GM12878 (cell line): ENCODE measurements at regions not wholly inside any gene's neighbourhood (a gene's known extent, or its start where the extent isn't known, plus 50 kb on each side); places are given as distances from the start of the nearest gene placed in this dataset.

ENCODE experiments used
- ATAC-seq: fragments of 200-7000 bp; cut with Tn5 transposase; 3 replicates; pipeline ENCODE4 v1.9.1; 2020; ENCODE audit warnings: mild to moderate bottlenecking, moderate library complexity
- BruUV-seq: library from RNA; stranded (reverse); fragments of 400-500 nt; replicated peaks from 2 replicates; lab custom pipeline; 2021; lab: Mats Ljungman, UMichigan
- CTCF ChIA-PET: fragments of 300-600 bp; sonication (Branson Sonifier 250); formaldehyde crosslinking; extraction: SDS; loops from one replicate; lab custom pipeline; 2021; ENCODE audit warnings: inconsistent platforms; lab: Yijun Ruan, JAX
- POLR2A ChIA-PET: fragments of 350-600 bp; formaldehyde crosslinking; extraction: SDS; loops from one replicate; lab custom pipeline; 2021; ENCODE audit warnings: inconsistent platforms; lab: Charles Lee
- RAD21 ChIA-PET: fragments of 300-600 bp; sonication (Branson Sonifier 250); formaldehyde crosslinking; loops from one replicate; lab custom pipeline; 2023; ENCODE audit warnings: antibody characterized with exemption; ENCODE audit not compliant: unreplicated experiment; lab: Charles Lee
- SMC1A ChIA-PET: fragments of 300-600 bp; sonication (Branson Sonifier 250); formaldehyde crosslinking; loops from one replicate; lab custom pipeline; 2023; ENCODE audit not compliant: unreplicated experiment, uncharacterized antibody; lab: Charles Lee
- DNase-seq: peaks from one replicate; pipeline ENCODE4 v3.0.0-alpha.2; 2011; ENCODE audit warnings: low read depth, low spot score
- FAIRE-seq: peaks from 3 replicates; lab custom pipeline; 2011; peaks lifted over from hg19 to GRCh38; lab: Jason Lieb, UNC
- H2AFZ ChIP-seq: 2 replicates; pipeline ENCODE4 v1.6.0; 2011; ENCODE audit warnings: low read depth, low read length, control low read depth; ENCODE audit not compliant: control insufficient read depth
- H3K27ac ChIP-seq: 2 replicates; pipeline ENCODE4 v1.5.1; 2011; ENCODE audit warnings: control low read depth; ENCODE audit not compliant: control insufficient read depth, insufficient read depth
- H3K27me3 ChIP-seq, 2 experiments: replicated peaks in 1 of 2; 2 replicates each; pipeline versions ENCODE4 v1.6.0 to v1.6.1; 2011; ENCODE audit warnings: low read length in 1 of 2; ENCODE audit not compliant: control insufficient read depth in 2 of 2, insufficient read depth in 2 of 2
- H3K36me3 ChIP-seq, 2 experiments: 2 replicates each; pipeline ENCODE4 v1.5.1; 2011; ENCODE audit warnings: low read length in 1 of 2; ENCODE audit not compliant: control insufficient read depth in 2 of 2, insufficient read depth in 2 of 2
- H3K4me1 ChIP-seq: 2 replicates; pipeline ENCODE4 v1.6.1; 2011; ENCODE audit warnings: mild to moderate bottlenecking, low read length, moderate library complexity, mixed read lengths; ENCODE audit not compliant: control insufficient read depth, insufficient read depth
- H3K4me2 ChIP-seq: 2 replicates; pipeline ENCODE4 v1.6.0; 2011; ENCODE audit warnings: control low read depth; ENCODE audit not compliant: control insufficient read depth, insufficient read depth
- H3K4me3 ChIP-seq: fragments of 200-600 bp; sonication (generic); 2 replicates; pipeline ENCODE4 v1.5.1; 2016
- H3K79me2 ChIP-seq: 2 replicates; pipeline ENCODE4 v1.6.0; 2011; ENCODE audit warnings: low read length; ENCODE audit not compliant: control insufficient read depth, insufficient read depth
- H3K9ac ChIP-seq: 2 replicates; pipeline ENCODE4 v1.8.0; 2011; ENCODE audit warnings: low read length, control low read depth, mixed read lengths; ENCODE audit not compliant: control insufficient read depth, insufficient read depth
- H3K9me3 ChIP-seq: replicated peaks from 3 replicates; pipeline ENCODE4 v1.5.1; 2011; ENCODE audit warnings: mild to moderate bottlenecking, low read length; ENCODE audit not compliant: control insufficient read depth, insufficient read depth
- H4K20me1 ChIP-seq: 2 replicates; pipeline ENCODE4 v1.6.0; 2011; ENCODE audit not compliant: control insufficient read depth, insufficient read depth
- CUX1 ChIP-seq: IDR thresholded peaks from 2 replicates; pipeline ENCODE4 v1.6.1; 2012; ENCODE audit warnings: improper control_type of control experiment, low read depth, low read length; ENCODE audit not compliant: insufficient replicate concordance
- EGR1 ChIP-seq, 2 experiments: IDR thresholded peaks; 1 replicate in 1 of 2; 2 replicates in 1 of 2; pipeline ENCODE4 v1.6.1; 2011 to 2012; ENCODE audit warnings: low read depth in 2 of 2, low read length in 2 of 2, borderline replicate concordance in 1 of 2, mild to moderate bottlenecking in 1 of 2, moderate library complexity in 1 of 2
- FOXM1 ChIP-seq: IDR thresholded peaks from 2 replicates; pipeline ENCODE4 v1.6.1; 2012; ENCODE audit warnings: low read depth, mild to moderate bottlenecking, inconsistent platforms, low read length, moderate library complexity
- LARP7 ChIP-seq: fragments of 450-650 bp; IDR thresholded peaks from 2 replicates; pipeline ENCODE4 v1.6.1; 2017; ENCODE audit warnings: mild to moderate bottlenecking
- MAX ChIP-seq: IDR thresholded peaks from 2 replicates; pipeline ENCODE4 v1.6.1; 2012; ENCODE audit warnings: low read depth, low read length, improper control_type of control experiment
- NFYB ChIP-seq: IDR thresholded peaks from 2 replicates; pipeline ENCODE4 v1.6.1; 2011; ENCODE audit warnings: low read depth, mild to moderate bottlenecking, low read length, improper control_type of control experiment, moderate library complexity; ENCODE audit not compliant: insufficient read depth
- NR2F1 ChIP-seq: fragments of 450-650 bp; conservative IDR thresholded peaks from 2 replicates; pipeline ENCODE4 v1.6.1; 2017; ENCODE audit warnings: mild to moderate bottlenecking
- RFX5 ChIP-seq: IDR thresholded peaks from 2 replicates; pipeline ENCODE4 v1.6.1; 2011; ENCODE audit warnings: low read depth, low read length, improper control_type of control experiment
- TBL1XR1 ChIP-seq: IDR thresholded peaks from 2 replicates; pipeline ENCODE4 v1.6.1; 2012; ENCODE audit warnings: low read depth, low read length, improper control_type of control experiment
- YY1 ChIP-seq: IDR thresholded peaks from 2 replicates; pipeline ENCODE4 v1.6.1; 2011; ENCODE audit warnings: low read depth, mild to moderate bottlenecking, low read length
- WGBS: methylation state at CpG from one replicate; pipeline ENCODE4 v1.1.6; 2016; ENCODE audit warnings: low lambda C conversion rate; ENCODE audit not compliant: insufficient replicate concordance, insufficient coverage; ENCODE audit errors: missing lambda C conversion rate; 5-methylcytosine and 5-hydroxymethylcytosine counted together
- in situ Hi-C: fragments of 300-500 bp; cut with MboI; formaldehyde crosslinking; loops from 9 replicates; pipeline ENCODE4 v1.14.3; 2018; ENCODE audit warnings: mixed read lengths
- intact Hi-C: fragments of 100-400 bp; cut with micrococcal nuclease; formaldehyde crosslinking; loops from one replicate; pipeline ENCODE4 v1.14.2; 2022; ENCODE audit not compliant: unreplicated experiment
- TF ChIP-seq, protein P1 (sequence below): fragments of 150-350 bp; IDR thresholded peaks from 2 replicates; pipeline ENCODE4 v1.6.1; 2014; ENCODE audit warnings: mild to moderate bottlenecking, low read depth, low read length
- TF ChIP-seq, protein P2 (sequence below): IDR thresholded peaks from 2 replicates; pipeline ENCODE4 v1.6.1; 2012; ENCODE audit warnings: mild to moderate bottlenecking, low read depth, low read length
- TF ChIP-seq, protein P3 (sequence below): IDR thresholded peaks from 2 replicates; pipeline ENCODE4 v1.6.1; 2011; ENCODE audit warnings: low read depth, low read length, improper control_type of control experiment, borderline replicate concordance

DNA sequence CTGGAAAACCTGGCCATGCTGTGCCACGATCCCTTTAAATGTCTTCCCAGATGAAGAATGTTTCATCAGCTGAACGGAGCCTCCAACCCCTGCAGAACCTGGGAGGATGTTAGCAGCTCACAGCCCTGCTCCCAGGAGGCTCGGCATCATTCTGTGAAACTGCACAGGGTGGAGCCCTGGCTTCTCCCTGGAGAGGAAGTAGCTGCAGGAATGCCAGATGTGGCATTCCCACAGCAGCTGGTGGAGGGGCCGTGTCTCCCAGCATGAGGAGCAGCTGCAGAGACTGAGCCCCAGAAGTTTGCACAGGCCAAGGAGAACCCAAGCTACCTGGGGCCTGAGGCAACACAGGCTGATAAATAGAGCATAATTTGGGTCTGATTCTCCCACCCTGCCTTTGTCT is 165.8 kb upstream of the MAP3K1 start:
- Histone ChIP-seq H4K20me1 (no peaks in the 10 kb centered on the region), H3K27me3 (peaks cover 0 to 5% of the 10 kb centered on the region in 2 experiments; a peak in 1 of 4 replicates), H3K4me1 (no peaks in the 10 kb centered on the region), H3K36me3 (no peaks in the 10 kb centered on the region), H3K9me3 (no peaks in the 10 kb centered on the region), H3K4me2 (no peak overlapping the region), H3K27ac (no peak overlapping the region), H2AFZ (no peak overlapping the region), H3K4me3 (no peak overlapping the region), H3K79me2 (no peaks in the 10 kb centered on the region), H3K9ac (no peak overlapping the region)
- SMC1A ChIA-PET = interaction anchor here (1.0 to 2.2 kb wide), 3 partner anchors 9 to 143 kb away, joined by 3 to 8 read pairs (median 7); no protein-coding TSS in a partner anchor
- no peak for ATAC-seq
- intact Hi-C loops = no loop called here
- 22% methylated on average over 4 of the region's 4 CpGs for WGBS
- DNase-seq = no peak
- CTCF ChIA-PET = interaction anchor here (1.1 kb wide), 1 partner anchor 47 kb away, joined by 3 read pairs; no protein-coding TSS in a partner anchor
- in situ Hi-C loops = no loop called here
- POLR2A ChIA-PET = no interaction called here
- no TSS peak for BruUV-seq
- FAIRE-seq = no peak
- RAD21 ChIA-PET = interaction anchor here (1.1 kb wide), 1 partner anchor 21 kb away, joined by 3 read pairs; no protein-coding TSS in a partner anchor
- no peak for TF ChIP-seq TBL1XR1
- no peak for TF ChIP-seq LARP7
- no peak for TF ChIP-seq NFYB
- TF ChIP-seq, protein P1, sequence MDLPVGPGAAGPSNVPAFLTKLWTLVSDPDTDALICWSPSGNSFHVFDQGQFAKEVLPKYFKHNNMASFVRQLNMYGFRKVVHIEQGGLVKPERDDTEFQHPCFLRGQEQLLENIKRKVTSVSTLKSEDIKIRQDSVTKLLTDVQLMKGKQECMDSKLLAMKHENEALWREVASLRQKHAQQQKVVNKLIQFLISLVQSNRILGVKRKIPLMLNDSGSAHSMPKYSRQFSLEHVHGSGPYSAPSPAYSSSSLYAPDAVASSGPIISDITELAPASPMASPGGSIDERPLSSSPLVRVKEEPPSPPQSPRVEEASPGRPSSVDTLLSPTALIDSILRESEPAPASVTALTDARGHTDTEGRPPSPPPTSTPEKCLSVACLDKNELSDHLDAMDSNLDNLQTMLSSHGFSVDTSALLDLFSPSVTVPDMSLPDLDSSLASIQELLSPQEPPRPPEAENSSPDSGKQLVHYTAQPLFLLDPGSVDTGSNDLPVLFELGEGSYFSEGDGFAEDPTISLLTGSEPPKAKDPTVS = no peak
- no peak for TF ChIP-seq NR2F1
- no peak for TF ChIP-seq MAX
- TF ChIP-seq, protein P2, sequence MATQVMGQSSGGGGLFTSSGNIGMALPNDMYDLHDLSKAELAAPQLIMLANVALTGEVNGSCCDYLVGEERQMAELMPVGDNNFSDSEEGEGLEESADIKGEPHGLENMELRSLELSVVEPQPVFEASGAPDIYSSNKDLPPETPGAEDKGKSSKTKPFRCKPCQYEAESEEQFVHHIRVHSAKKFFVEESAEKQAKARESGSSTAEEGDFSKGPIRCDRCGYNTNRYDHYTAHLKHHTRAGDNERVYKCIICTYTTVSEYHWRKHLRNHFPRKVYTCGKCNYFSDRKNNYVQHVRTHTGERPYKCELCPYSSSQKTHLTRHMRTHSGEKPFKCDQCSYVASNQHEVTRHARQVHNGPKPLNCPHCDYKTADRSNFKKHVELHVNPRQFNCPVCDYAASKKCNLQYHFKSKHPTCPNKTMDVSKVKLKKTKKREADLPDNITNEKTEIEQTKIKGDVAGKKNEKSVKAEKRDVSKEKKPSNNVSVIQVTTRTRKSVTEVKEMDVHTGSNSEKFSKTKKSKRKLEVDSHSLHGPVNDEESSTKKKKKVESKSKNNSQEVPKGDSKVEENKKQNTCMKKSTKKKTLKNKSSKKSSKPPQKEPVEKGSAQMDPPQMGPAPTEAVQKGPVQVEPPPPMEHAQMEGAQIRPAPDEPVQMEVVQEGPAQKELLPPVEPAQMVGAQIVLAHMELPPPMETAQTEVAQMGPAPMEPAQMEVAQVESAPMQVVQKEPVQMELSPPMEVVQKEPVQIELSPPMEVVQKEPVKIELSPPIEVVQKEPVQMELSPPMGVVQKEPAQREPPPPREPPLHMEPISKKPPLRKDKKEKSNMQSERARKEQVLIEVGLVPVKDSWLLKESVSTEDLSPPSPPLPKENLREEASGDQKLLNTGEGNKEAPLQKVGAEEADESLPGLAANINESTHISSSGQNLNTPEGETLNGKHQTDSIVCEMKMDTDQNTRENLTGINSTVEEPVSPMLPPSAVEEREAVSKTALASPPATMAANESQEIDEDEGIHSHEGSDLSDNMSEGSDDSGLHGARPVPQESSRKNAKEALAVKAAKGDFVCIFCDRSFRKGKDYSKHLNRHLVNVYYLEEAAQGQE = no peak
- TF ChIP-seq CUX1 = no peak
- no peak for TF ChIP-seq EGR1 (IDR thresholded peaks at IDR 0.05; ENCODE audit: borderline replicate concordance in 1 of 2, low read depth in 2 of 2, low read length in 2 of 2)
- TF ChIP-seq YY1 = no peak
- no peak for TF ChIP-seq FOXM1
- TF ChIP-seq, protein P3, sequence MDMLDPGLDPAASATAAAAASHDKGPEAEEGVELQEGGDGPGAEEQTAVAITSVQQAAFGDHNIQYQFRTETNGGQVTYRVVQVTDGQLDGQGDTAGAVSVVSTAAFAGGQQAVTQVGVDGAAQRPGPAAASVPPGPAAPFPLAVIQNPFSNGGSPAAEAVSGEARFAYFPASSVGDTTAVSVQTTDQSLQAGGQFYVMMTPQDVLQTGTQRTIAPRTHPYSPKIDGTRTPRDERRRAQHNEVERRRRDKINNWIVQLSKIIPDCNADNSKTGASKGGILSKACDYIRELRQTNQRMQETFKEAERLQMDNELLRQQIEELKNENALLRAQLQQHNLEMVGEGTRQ = no peak
- no peak for TF ChIP-seq RFX5
